Natural killer cell treated with Interleukin-12 subunit alpha and Interleukin-12 subunit beta and Interleukin-15 and Interleukin-18, amount 100 ng/mL, for 72 hours (primary cell): ENCODE measurements at regions not wholly inside any gene's neighbourhood (a gene's known extent, or its start where the extent isn't known, plus 50 kb on each side); places are given as distances from the start of the nearest gene placed in this dataset.
A peak's percentile ranks its signal among the peaks of the same experiment; 100 is the strongest.
"Not testable (repeated sequence)": the region's sequence is repeated elsewhere in the genome, so short reads cannot be mapped to it uniquely, and the experiment has no call there.

ENCODE experiments used
- ATAC-seq, 2 donors: fragments of 150-1000 bp; cut with Tn5 transposase in 1 of 2; sonication (Bioruptor Pico), chemical (Tn5 transposase) in 1 of 2; 2 replicates each; pipeline ENCODE4 v1.10.0; 2021
- DNase-seq: peaks from one replicate; pipeline ENCODE4 v3.0.0; 2022; ENCODE audit warnings: low spot score
- H3K27ac Mint-ChIP-seq, 2 donors: 1 replicate in 1 of 2; 2 replicates in 1 of 2; pipeline ENCODE4 v1.8.0; 2022; ENCODE audit warnings: mixed read lengths in 2 of 2, mild to moderate bottlenecking in 1 of 2, moderate library complexity in 1 of 2
- H3K27me3 Mint-ChIP-seq, 2 donors: 1 replicate in 1 of 2; 2 replicates in 1 of 2; pipeline ENCODE4 v1.8.0; 2022; ENCODE audit warnings: mixed read lengths in 2 of 2
- H3K36me3 Mint-ChIP-seq: one replicate; pipeline ENCODE4 v1.8.0; 2022; ENCODE audit warnings: mixed read lengths
- H3K4me1 Mint-ChIP-seq, 2 donors: 1 replicate in 1 of 2; 2 replicates in 1 of 2; pipeline ENCODE4 v1.8.0; 2022; ENCODE audit warnings: low read depth in 2 of 2, mixed read lengths in 2 of 2, mild to moderate bottlenecking in 1 of 2
- H3K4me3 Mint-ChIP-seq: one replicate; pipeline ENCODE4 v1.8.0; 2022; ENCODE audit warnings: mixed read lengths
- H3K9me3 Mint-ChIP-seq: 2 replicates; pipeline ENCODE4 v1.8.0; 2022; ENCODE audit warnings: mixed read lengths

DNA sequence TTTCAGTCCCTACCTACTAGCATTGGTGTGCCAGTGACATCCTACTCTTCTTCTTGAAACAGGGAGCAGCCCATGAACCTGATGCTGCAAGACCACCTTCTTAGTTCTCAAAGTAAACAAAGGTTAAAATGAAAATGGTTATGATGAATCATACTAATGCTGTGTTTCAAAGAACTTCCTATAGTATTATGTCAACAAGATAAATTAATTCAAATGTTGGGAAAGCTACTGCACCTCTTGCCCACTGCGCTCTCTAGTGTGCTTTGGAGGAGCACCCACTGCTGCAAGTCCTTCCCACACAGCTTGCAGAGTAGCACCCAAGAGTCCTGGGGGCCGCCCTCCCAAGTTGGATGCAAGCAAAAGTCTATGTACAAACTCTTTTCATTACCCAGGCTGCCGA lies 81.1 kb downstream of the CD200R1L start:
- H3K27ac Mint-ChIP-seq, result no peak overlapping the region
- no peak overlapping the region for H3K4me3 Mint-ChIP-seq
- no peak for ATAC-seq
- H3K36me3 Mint-ChIP-seq, result no peaks in the 10 kb centered on the region
- no peaks in the 10 kb centered on the region for H3K27me3 Mint-ChIP-seq
- no peaks in the 10 kb centered on the region for H3K9me3 Mint-ChIP-seq
- H3K4me1 Mint-ChIP-seq, result peaks cover 3 to 9% of the 10 kb centered on the region in 2 donors
- no peak for DNase-seq

DNA sequence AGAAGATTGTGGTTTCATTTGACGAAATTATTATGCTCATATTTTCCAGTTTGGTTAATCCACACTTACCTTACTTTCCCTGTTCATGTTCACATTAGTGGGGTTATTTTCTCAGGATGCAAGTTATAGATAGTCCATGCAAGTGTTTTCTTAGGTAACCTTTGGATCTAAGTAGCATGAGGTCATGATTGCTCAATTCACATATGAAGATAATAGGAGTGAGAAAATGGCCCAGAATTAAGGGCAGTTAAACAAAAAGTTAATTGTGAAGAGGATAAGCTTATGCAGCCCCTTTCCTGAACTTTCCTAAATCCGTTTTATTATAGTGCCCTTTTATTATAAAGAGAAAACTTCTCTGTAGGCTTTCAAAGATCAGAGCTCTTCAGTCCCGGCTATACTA lies 83.4 kb downstream of the CD200R1L start:
- H3K36me3 Mint-ChIP-seq, result no peaks in the 10 kb centered on the region
- H3K4me1 Mint-ChIP-seq, result no peaks in the 10 kb centered on the region
- no peak for ATAC-seq
- H3K9me3 Mint-ChIP-seq, result no peaks in the 10 kb centered on the region
- no peak overlapping the region for H3K27ac Mint-ChIP-seq
- no peaks in the 10 kb centered on the region for H3K27me3 Mint-ChIP-seq
- no peak for DNase-seq
- H3K4me3 Mint-ChIP-seq, result no peak overlapping the region

DNA sequence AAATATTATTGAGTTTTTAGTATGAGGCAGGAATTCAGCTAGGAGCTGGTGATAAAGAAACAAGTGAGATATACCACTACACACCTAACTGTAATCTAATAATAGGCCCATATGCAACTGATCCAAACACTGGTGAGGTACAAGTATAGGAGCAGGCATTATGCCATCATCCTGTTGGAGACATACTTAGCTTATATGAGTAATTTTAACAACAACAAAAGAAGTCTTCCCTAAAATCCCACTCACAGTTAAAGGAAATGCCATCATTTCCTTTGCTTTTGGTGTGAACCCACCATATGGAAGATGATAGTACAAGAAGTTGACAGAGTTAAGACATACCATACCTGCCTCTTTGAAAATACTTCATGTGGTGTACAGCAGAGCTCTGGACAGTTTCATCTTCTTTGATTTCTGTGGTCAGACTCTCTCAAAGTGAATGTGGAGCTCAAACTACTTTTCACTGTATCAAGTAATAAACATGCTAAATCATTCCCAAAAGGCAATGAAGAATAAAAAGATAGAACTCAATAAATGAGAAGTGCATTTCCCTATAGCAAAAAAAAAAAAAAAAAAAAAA lies 85.5 kb downstream of the CD200R1L start:
- H3K36me3 Mint-ChIP-seq, result no peaks in the 10 kb centered on the region
- no peaks in the 10 kb centered on the region for H3K27me3 Mint-ChIP-seq
- H3K27ac Mint-ChIP-seq, result no peak overlapping the region
- H3K4me3 Mint-ChIP-seq, result no peak overlapping the region
- DNase-seq, result no peak
- H3K4me1 Mint-ChIP-seq, result no peaks in the 10 kb centered on the region
- no peak for ATAC-seq
- no peaks in the 10 kb centered on the region for H3K9me3 Mint-ChIP-seq

GRCh38 chr3:112759681-112760080 lies 87.0 kb downstream of the CD200R1L start:
- no peaks in the 10 kb centered on the region for H3K4me1 Mint-ChIP-seq
- no peaks in the 10 kb centered on the region for H3K27me3 Mint-ChIP-seq
- DNase-seq, result no peak
- H3K9me3 Mint-ChIP-seq, result no peaks in the 10 kb centered on the region
- no peak overlapping the region for H3K4me3 Mint-ChIP-seq
- no peaks in the 10 kb centered on the region for H3K36me3 Mint-ChIP-seq
- H3K27ac Mint-ChIP-seq, result no peak overlapping the region
- ATAC-seq, result no peak

- no peaks in the 10 kb centered on the region for H3K9me3 Mint-ChIP-seq
- H3K27ac Mint-ChIP-seq, result no peak overlapping the region
- no peaks in the 10 kb centered on the region for H3K4me1 Mint-ChIP-seq
- no peaks in the 10 kb centered on the region for H3K36me3 Mint-ChIP-seq
- no peak for DNase-seq
- no peak for ATAC-seq
- H3K27me3 Mint-ChIP-seq, result no peaks in the 10 kb centered on the region
- H3K4me3 Mint-ChIP-seq, result no peak overlapping the region
These were observed 87.5 kb downstream of the CD200R1L start for GRCh38 chr3:112759210-112759609.

GRCh38 chr3:112757197-112757596 lies 89.5 kb downstream of the CD200R1L start:
- Mint-ChIP-seq H3K36me3 (no peaks in the 10 kb centered on the region), H3K27ac (no peak overlapping the region), H3K4me1 (no peaks in the 10 kb centered on the region), H3K9me3 (no peaks in the 10 kb centered on the region), H3K27me3 (no peaks in the 10 kb centered on the region), H3K4me3 (no peak overlapping the region)
- no peak for DNase-seq
- no peak for ATAC-seq

- Mint-ChIP-seq H3K27ac (no peak overlapping the region), H3K4me3 (no peak overlapping the region), H3K9me3 (no peaks in the 10 kb centered on the region), H3K4me1 (no peaks in the 10 kb centered on the region), H3K36me3 (no peaks in the 10 kb centered on the region), H3K27me3 (no peaks in the 10 kb centered on the region)
- ATAC-seq (no peak), DNase-seq (no peak)
These were observed 90.6 kb downstream of the CD200R1L start for GRCh38 chr3:112755845-112756613.

DNA sequence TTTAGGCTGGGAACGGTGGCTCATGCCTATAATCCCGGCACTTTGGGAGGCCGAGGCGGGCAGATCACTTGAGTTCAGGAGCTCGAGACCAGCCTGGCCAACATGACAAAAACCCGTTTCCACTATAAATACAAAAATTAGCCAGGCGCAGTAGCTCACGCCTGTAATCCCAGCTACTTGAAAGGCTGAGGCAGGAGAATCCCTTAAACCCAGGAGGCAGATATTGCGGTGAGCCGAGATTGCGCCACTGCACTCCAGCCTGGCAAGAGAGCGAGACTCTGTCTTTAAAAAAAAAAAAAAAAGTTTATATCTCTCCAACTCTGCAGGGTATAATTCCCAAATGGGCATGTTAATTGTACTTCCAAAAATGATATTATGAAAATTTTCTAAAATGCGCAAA lies 91.6 kb downstream of the CD200R1L start:
- not testable (repeated sequence) for H3K9me3 Mint-ChIP-seq, H3K4me1 Mint-ChIP-seq, DNase-seq, ATAC-seq, H3K27ac Mint-ChIP-seq, H3K36me3 Mint-ChIP-seq, H3K4me3 Mint-ChIP-seq, H3K27me3 Mint-ChIP-seq

DNA sequence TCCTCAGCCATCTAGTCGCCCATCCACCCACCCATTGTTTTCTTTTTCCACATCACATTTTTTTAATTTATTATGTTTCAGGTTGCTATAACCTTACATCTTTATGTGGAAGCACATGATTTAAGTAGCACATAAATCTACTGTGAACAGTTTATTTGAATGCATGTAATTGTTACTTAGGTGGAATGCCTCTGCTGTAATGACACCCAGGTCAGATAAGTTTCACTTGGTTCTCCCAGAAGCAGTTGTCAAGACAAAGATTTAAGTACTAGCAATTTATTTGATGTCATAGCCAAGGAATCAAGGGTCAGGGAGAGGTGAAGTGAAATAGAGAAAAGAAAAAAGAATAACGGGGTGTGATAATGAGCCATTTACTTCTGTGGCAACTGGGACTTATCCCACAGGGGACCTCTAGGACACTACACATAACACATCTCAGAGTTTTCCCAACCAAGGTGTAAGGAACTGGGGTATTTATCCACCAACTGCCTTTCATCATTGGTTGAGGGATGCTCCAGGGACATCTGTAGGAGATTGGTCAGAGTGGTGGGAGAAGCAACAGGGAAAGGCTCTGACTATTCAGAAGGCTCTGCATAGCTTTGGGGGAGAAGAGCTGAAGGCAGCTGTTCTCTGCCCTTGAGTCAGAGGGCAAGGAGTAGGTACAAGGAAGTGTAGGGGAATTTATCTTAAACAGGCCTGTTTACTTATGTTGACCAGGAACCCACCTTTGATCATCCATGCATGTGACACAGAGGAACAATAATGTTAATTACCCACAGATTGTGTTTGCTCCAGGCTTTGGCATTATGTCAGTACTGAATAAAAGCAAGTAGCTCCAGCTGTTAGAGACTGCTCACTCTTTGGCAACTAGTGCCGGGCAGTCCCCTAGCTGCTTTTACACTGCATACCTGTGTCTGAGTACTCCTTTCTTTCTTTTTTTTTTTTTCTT lies 94.8 kb downstream of the CD200R1L start:
- Mint-ChIP-seq H3K4me1 (no peaks in the 10 kb centered on the region), H3K9me3 (no peaks in the 10 kb centered on the region), H3K27ac (no peak overlapping the region), H3K27me3 (no peaks in the 10 kb centered on the region), H3K36me3 (no peaks in the 10 kb centered on the region), H3K4me3 (no peak overlapping the region)
- no peak for ATAC-seq
- no peak for DNase-seq

DNA sequence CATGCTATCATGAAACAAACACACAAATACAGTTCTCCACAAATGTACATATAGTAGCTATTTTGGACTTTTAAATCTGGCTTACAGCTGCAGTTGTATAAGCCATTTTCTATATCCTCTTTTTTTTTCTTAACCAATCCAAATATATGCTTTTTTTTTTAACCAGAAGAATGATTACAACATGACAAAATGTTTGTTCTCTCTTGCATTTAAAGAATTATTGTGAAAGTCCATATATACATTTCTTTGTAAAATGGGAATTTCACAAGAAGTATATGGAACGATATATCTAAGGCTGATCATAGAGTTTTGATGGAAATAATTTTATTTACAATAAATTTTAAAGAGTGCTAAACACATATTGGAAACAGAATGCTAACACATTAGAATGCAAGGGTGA lies 95.6 kb downstream of the CD200R1L start:
- Mint-ChIP-seq H3K27me3 (no peaks in the 10 kb centered on the region), H3K4me3 (no peak overlapping the region), H3K4me1 (no peaks in the 10 kb centered on the region), H3K36me3 (no peaks in the 10 kb centered on the region), H3K9me3 (no peaks in the 10 kb centered on the region), H3K27ac (no peak overlapping the region)
- no peak for DNase-seq
- no peak for ATAC-seq

DNA sequence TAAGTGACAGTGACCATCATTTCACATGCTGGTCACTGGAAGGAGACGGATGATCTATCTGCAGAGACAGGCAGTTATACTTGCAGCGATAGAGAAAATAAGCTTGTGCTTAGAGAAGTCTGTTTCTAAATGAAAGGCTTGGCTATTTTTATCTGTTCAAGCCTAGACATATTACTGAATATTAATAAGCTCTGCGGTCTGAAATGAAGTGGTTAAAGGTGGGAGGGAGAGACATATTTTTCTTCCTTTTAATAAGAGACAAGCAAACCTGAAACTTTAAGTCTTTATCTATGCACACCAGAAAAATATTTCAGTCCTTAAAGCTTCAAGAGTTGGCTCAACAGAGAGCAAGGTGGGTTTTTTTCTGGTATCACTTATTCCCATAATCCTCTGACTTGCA lies 99.0 kb downstream of the CD200R1L start:
- DNase-seq, result no peak
- H3K27me3 Mint-ChIP-seq, result no peaks in the 10 kb centered on the region
- no peak overlapping the region for H3K4me3 Mint-ChIP-seq
- no peaks in the 10 kb centered on the region for H3K4me1 Mint-ChIP-seq
- no peak for ATAC-seq
- no peaks in the 10 kb centered on the region for H3K36me3 Mint-ChIP-seq
- H3K9me3 Mint-ChIP-seq, result no peaks in the 10 kb centered on the region
- peak overlapping the region in 1 of 2 donors; percentile 49 for H3K27ac Mint-ChIP-seq

DNA sequence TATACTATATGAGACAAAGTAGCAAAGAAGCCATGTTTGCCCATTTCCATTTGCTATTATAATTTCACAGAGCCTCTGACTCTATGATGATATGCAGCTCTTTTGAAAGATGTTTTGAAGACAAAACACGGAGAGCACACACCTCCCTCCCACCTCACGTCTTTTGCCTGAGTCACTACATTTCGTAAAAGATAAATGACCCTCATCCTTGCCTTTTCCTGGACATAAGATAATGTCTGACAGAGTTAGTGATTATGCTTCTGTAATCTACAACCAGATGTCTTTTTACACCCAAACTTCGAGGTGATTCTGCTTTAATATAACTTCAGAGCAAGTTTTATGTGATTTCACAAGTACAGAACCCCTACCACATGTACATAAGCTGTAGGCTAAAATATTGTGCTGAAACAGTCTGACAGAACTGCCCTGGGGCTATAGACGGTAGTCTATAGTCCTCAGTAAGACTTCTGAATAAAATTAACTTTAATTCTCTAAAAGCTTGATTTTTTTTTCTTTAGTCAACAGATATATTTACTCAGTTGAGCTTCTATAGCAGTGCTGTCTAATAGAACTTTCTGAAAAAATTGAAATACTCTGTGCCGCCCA lies 99.9 kb downstream of the CD200R1L start:
- H3K9me3 Mint-ChIP-seq, result no peaks in the 10 kb centered on the region
- ATAC-seq (peak in 1 of 2 donors; percentile 72), DNase-seq (no peak)
- no peaks in the 10 kb centered on the region for H3K36me3 Mint-ChIP-seq
- peak overlapping the region in 1 of 2 donors; percentile 35 for H3K27ac Mint-ChIP-seq
- no peak overlapping the region for H3K4me3 Mint-ChIP-seq
- no peaks in the 10 kb centered on the region for H3K27me3 Mint-ChIP-seq
- H3K4me1 Mint-ChIP-seq, result no peaks in the 10 kb centered on the region

DNA sequence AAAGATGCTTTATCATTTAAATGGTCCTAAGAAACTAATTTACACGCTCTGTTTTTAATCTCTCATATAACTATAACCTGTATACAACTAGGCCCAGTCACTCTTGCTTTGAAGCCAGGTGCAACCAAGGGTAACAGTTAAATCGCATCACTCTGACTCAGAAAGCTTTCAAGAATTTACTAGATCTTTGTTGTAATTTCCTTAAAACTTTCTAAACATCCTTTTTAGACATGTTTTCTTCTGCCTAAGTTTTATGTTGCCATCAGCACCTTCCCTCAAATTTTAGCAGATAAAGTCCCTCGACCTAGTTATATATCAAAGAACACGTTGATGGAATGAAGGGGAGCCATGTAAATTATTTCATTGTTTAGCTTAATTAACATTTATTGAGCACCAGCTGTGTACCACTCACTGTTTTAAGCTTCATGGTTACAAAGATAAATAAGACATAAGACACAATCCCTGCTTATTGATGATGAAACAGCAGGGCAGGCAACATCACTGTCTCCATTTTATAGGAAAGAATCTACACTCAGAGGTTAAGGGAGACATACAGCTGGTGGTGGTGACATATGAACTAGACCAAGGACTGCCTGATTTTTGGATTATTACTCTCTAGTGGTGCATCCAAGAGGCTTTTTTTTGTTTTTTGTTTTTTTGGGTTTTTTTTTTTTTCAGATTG lies 101.0 kb downstream of the CD200R1L start:
- no peaks in the 10 kb centered on the region for H3K9me3 Mint-ChIP-seq
- no peaks in the 10 kb centered on the region for H3K27me3 Mint-ChIP-seq
- H3K4me1 Mint-ChIP-seq, result peaks cover 0 to 2% of the 10 kb centered on the region in 2 donors
- no peaks in the 10 kb centered on the region for H3K36me3 Mint-ChIP-seq
- ATAC-seq (no peak), DNase-seq (no peak)
- peak overlapping the region in 1 of 2 donors; percentile 34 for H3K27ac Mint-ChIP-seq
- no peak overlapping the region for H3K4me3 Mint-ChIP-seq
